Neural progenitor cell (in vitro differentiated cells): ENCODE measurements at regions not wholly inside any gene's neighbourhood (a gene's known extent, or its start where the extent isn't known, plus 50 kb on each side); places are given as distances from the start of the nearest gene placed in this dataset.

ENCODE experiments used
- DNase-seq: peaks from one replicate; pipeline ENCODE4 v3.0.0-alpha.2; 2016; ENCODE audit warnings: low spot score
- H2AFZ ChIP-seq: fragments of 200-600 bp; sonication (generic); replicated peaks from 2 replicates; pipeline ENCODE4 v1.6.1; 2016; ENCODE audit warnings: antibody characterized with exemption
- H3F3A ChIP-seq: fragments of 200-600 bp; sonication (generic); 2 replicates; pipeline ENCODE4 v1.6.1; 2016; ENCODE audit warnings: antibody characterized with exemption, low read depth
- H3K27ac ChIP-seq: fragments of 200-600 bp; sonication (generic); 2 replicates; pipeline ENCODE4 v1.5.1; 2016; ENCODE audit warnings: mild to moderate bottlenecking
- H3K27me3 ChIP-seq: fragments of 200-600 bp; sonication (generic); 2 replicates; pipeline ENCODE4 v1.6.1; 2016; ENCODE audit warnings: mild to moderate bottlenecking, moderate library complexity
- H3K36me3 ChIP-seq: fragments of 200-600 bp; sonication (generic); 2 replicates; pipeline ENCODE4 v1.5.1; 2016
- H3K4me1 ChIP-seq: fragments of 200-600 bp; sonication (generic); 2 replicates; pipeline ENCODE4 v1.6.1; 2016; ENCODE audit warnings: mixed run types
- H3K4me2 ChIP-seq: fragments of 200-600 bp; sonication (generic); 2 replicates; pipeline ENCODE4 v1.6.1; 2016
- H3K4me3 ChIP-seq: fragments of 200-600 bp; sonication (generic); 2 replicates; pipeline ENCODE4 v1.5.1; 2016
- H3K79me2 ChIP-seq: fragments of 200-600 bp; sonication (generic); 2 replicates; pipeline ENCODE4 v1.6.1; 2016; ENCODE audit warnings: low read depth
- H3K9ac ChIP-seq: fragments of 200-600 bp; sonication (generic); 2 replicates; pipeline ENCODE4 v1.6.1; 2016
- H3K9me3 ChIP-seq: fragments of 200-600 bp; sonication (generic); 2 replicates; pipeline ENCODE4 v1.5.1; 2016; ENCODE audit warnings: low read depth
- H4K20me1 ChIP-seq: fragments of 200-600 bp; sonication (generic); 2 replicates; pipeline ENCODE4 v1.6.1; 2016; ENCODE audit warnings: low read depth
- H3K27ac Mint-ChIP-seq: 3 replicates; pipeline ENCODE4 v1.8.0; 2021; ENCODE audit warnings: mixed read lengths
- H3K27me3 Mint-ChIP-seq: 2 replicates; pipeline ENCODE4 v1.8.0; 2022; ENCODE audit warnings: low read depth, mild to moderate bottlenecking, inconsistent platforms, moderate library complexity, mixed read lengths; ENCODE audit not compliant: insufficient read depth
- H3K36me3 Mint-ChIP-seq: 3 replicates; pipeline ENCODE4 v1.8.0; 2021; ENCODE audit warnings: mixed read lengths
- H3K4me1 Mint-ChIP-seq: 3 replicates; pipeline ENCODE4 v1.8.0; 2021; ENCODE audit warnings: mixed read lengths
- H3K4me3 Mint-ChIP-seq: 3 replicates; pipeline ENCODE4 v1.8.0; 2021; ENCODE audit warnings: mild to moderate bottlenecking, moderate library complexity, mixed read lengths
- H3K9me3 Mint-ChIP-seq: 3 replicates; pipeline ENCODE4 v1.8.0; 2020; ENCODE audit warnings: mixed read lengths
- CTCF ChIP-seq: fragments of 200-600 bp; sonication (generic); IDR thresholded peaks from 2 replicates; pipeline ENCODE4 v1.5.1; 2017; ENCODE audit warnings: antibody characterized with exemption, mild to moderate bottlenecking
- EZH2 ChIP-seq: fragments of 200-600 bp; sonication (generic); IDR thresholded peaks from 2 replicates; pipeline ENCODE4 v1.6.1; 2017; ENCODE audit warnings: antibody characterized with exemption, mild to moderate bottlenecking, moderate library complexity
- EZH2phosphoT487 ChIP-seq: fragments of 200-600 bp; sonication (generic); IDR thresholded peaks from 2 replicates; pipeline ENCODE4 v1.6.1; 2017; ENCODE audit warnings: antibody characterized with exemption

- no peak overlapping the region for H3K4me3 Mint-ChIP-seq
- TF ChIP-seq EZH2phosphoT487 (no peak), EZH2 (no peak), CTCF (no peak)
- no peak for DNase-seq
Measured at GRCh38 chr20:40808936-40809335, 119.9 kb upstream of the MAFB start.

GRCh38 chr20:40809361-40809760 lies 120.3 kb upstream of the MAFB start:
- Mint-ChIP-seq H3K27me3 (peaks cover 5% of the 10 kb centered on the region), H3K9me3 (no peaks in the 10 kb centered on the region), H3K36me3 (no peaks in the 10 kb centered on the region), H3K4me3 (no peak overlapping the region), H3K4me1 (peaks cover 7% of the 10 kb centered on the region), H3K27ac (no peak overlapping the region)
- Histone ChIP-seq H3K27ac (no peak overlapping the region), H2AFZ (no peak overlapping the region), H3F3A (no peaks in the 10 kb centered on the region), H3K79me2 (no peaks in the 10 kb centered on the region), H3K4me1 (peaks cover 3% of the 10 kb centered on the region), H3K27me3 (no peaks in the 10 kb centered on the region), H3K9me3 (no peaks in the 10 kb centered on the region), H4K20me1 (no peaks in the 10 kb centered on the region), H3K9ac (no peak overlapping the region), H3K4me2 (no peak overlapping the region), H3K4me3 (no peak overlapping the region), H3K36me3 (no peaks in the 10 kb centered on the region)
- DNase-seq: no peak
- TF ChIP-seq EZH2phosphoT487 (no peak), CTCF (no peak), EZH2 (no peak)

More at GRCh38 chr20:40808936-40809335, 119.9 kb upstream of the MAFB start:
- Histone ChIP-seq H3K4me1 (peaks cover 3% of the 10 kb centered on the region), H3K4me3 (no peak overlapping the region), H3K36me3 (no peaks in the 10 kb centered on the region), H3K4me2 (no peak overlapping the region), H3K9ac (no peak overlapping the region), H3K27ac (no peak overlapping the region), H4K20me1 (no peaks in the 10 kb centered on the region), H3K27me3 (no peaks in the 10 kb centered on the region), H3F3A (no peaks in the 10 kb centered on the region), H3K79me2 (no peaks in the 10 kb centered on the region), H2AFZ (no peak overlapping the region), H3K9me3 (no peaks in the 10 kb centered on the region)
- Mint-ChIP-seq H3K4me1 (peaks cover 7% of the 10 kb centered on the region), H3K27me3 (peaks cover 5% of the 10 kb centered on the region), H3K9me3 (no peaks in the 10 kb centered on the region), H3K27ac (no peak overlapping the region), H3K36me3 (no peaks in the 10 kb centered on the region)

GRCh38 chr20:40810332-40811000 lies 121.4 kb upstream of the MAFB start:
- H3K4me1 ChIP-seq: peaks cover 3% of the 10 kb centered on the region
- H3K27ac ChIP-seq: no peak overlapping the region
- Mint-ChIP-seq H3K4me3 (no peak overlapping the region), H3K27ac (peak overlapping the region; percentile 72), H3K36me3 (no peaks in the 10 kb centered on the region), H3K27me3 (peaks cover 3% of the 10 kb centered on the region), H3K9me3 (no peaks in the 10 kb centered on the region), H3K4me1 (peaks cover 7% of the 10 kb centered on the region)
- no peaks in the 10 kb centered on the region for H3K9me3 ChIP-seq
- H3K9ac ChIP-seq: no peak overlapping the region
- no peak for TF ChIP-seq CTCF
- TF ChIP-seq EZH2phosphoT487: no peak
- TF ChIP-seq EZH2: no peak
- no peaks in the 10 kb centered on the region for H3K79me2 ChIP-seq
- no peak for DNase-seq
- H3K4me3 ChIP-seq: no peak overlapping the region
- H3K36me3 ChIP-seq: no peaks in the 10 kb centered on the region
- no peak overlapping the region for H2AFZ ChIP-seq
- no peak overlapping the region for H3K4me2 ChIP-seq
- H3F3A ChIP-seq: no peaks in the 10 kb centered on the region
- no peaks in the 10 kb centered on the region for H4K20me1 ChIP-seq
- H3K27me3 ChIP-seq: no peaks in the 10 kb centered on the region
